22Rv1 (cell line): ENCODE measurements at regions not wholly inside any gene's neighbourhood (a gene's known extent, or its start where the extent isn't known, plus 50 kb on each side); places are given as distances from the start of the nearest gene placed in this dataset.

Experiments used
- H3K27ac ChIP-seq: fragments of 450-650 bp; 2 replicates; pipeline ENCODE4 v1.5.1; 2017
- CTCF ChIP-seq: fragments of 450-650 bp; IDR thresholded peaks from 2 replicates; pipeline ENCODE4 v1.5.1; 2017; ENCODE audit warnings: mild to moderate bottlenecking
- ZFX ChIP-seq: fragments of 450-650 bp; IDR thresholded peaks from 2 replicates; pipeline ENCODE4 v1.6.1; 2017; ENCODE audit warnings: antibody characterized with exemption, borderline replicate concordance

GRCh38 chr16:72427783-72428331 is 255.9 kb upstream of the PMFBP1 start:
- TF ChIP-seq ZFX (no peak), CTCF (no peak)

GRCh38 chr16:72427051-72427782 is 255.3 kb upstream of the PMFBP1 start:
- no peak overlapping the region for H3K27ac ChIP-seq
- TF ChIP-seq ZFX (no peak), CTCF (no peak)

More at GRCh38 chr16:72427783-72428331, 255.9 kb upstream of the PMFBP1 start:
- H3K27ac ChIP-seq = no peak overlapping the region

GRCh38 chr16:72426386-72426785 is 254.4 kb upstream of the PMFBP1 start:
- H3K27ac ChIP-seq = no peak overlapping the region
- TF ChIP-seq ZFX = no peak
- no peak for TF ChIP-seq CTCF

GRCh38 chr16:72425571-72426341 is 253.8 kb upstream of the PMFBP1 start:
- H3K27ac ChIP-seq = no peak overlapping the region

GRCh38 chr16:72424757-72425156 is 252.8 kb upstream of the PMFBP1 start:
- TF ChIP-seq ZFX (no peak), CTCF (no peak)

More at GRCh38 chr16:72425571-72426341, 253.8 kb upstream of the PMFBP1 start:
- TF ChIP-seq ZFX (no peak), CTCF (no peak)

GRCh38 chr16:72422308-72422897 is 250.4 kb upstream of the PMFBP1 start:
- H3K27ac ChIP-seq = no peak overlapping the region
- no peak for TF ChIP-seq ZFX
- TF ChIP-seq CTCF = no peak

More at GRCh38 chr16:72424757-72425156, 252.8 kb upstream of the PMFBP1 start:
- no peak overlapping the region for H3K27ac ChIP-seq

- no peak overlapping the region for H3K27ac ChIP-seq
- no peak for TF ChIP-seq ZFX
- no peak for TF ChIP-seq CTCF
Observed at GRCh38 chr16:72419638-72420037, 247.7 kb upstream of the PMFBP1 start.
